IPS-18a (cell line): ENCODE measurements at regions not wholly inside any gene's neighbourhood (a gene's known extent, or its start where the extent isn't known, plus 50 kb on each side); places are given as distances from the start of the nearest gene placed in this dataset.

ENCODE experiments used
- H3K27ac ChIP-seq: one replicate; pipeline ENCODE4 v1.5.1; 2013; ENCODE audit warnings: low read length
- H3K27me3 ChIP-seq: one replicate; pipeline ENCODE4 v1.6.1; 2013; ENCODE audit warnings: mild to moderate bottlenecking, low read length; ENCODE audit not compliant: control insufficient read depth, insufficient read depth
- H3K36me3 ChIP-seq: one replicate; pipeline ENCODE4 v1.6.1; 2013; ENCODE audit warnings: low read depth, low read length; ENCODE audit not compliant: control insufficient read depth
- H3K4me1 ChIP-seq: one replicate; pipeline ENCODE4 v1.6.1; 2013; ENCODE audit warnings: low read depth, low read length; ENCODE audit not compliant: control insufficient read depth
- H3K4me3 ChIP-seq: one replicate; pipeline ENCODE4 v1.5.1; 2013; ENCODE audit warnings: low read length
- H3K9ac ChIP-seq: one replicate; pipeline ENCODE4 v1.6.1; 2013; ENCODE audit warnings: mild to moderate bottlenecking, low read length, moderate library complexity
- H3K9me3 ChIP-seq: one replicate; pipeline ENCODE4 v1.6.1; 2013; ENCODE audit warnings: low read depth, low read length; ENCODE audit not compliant: control insufficient read depth

DNA sequence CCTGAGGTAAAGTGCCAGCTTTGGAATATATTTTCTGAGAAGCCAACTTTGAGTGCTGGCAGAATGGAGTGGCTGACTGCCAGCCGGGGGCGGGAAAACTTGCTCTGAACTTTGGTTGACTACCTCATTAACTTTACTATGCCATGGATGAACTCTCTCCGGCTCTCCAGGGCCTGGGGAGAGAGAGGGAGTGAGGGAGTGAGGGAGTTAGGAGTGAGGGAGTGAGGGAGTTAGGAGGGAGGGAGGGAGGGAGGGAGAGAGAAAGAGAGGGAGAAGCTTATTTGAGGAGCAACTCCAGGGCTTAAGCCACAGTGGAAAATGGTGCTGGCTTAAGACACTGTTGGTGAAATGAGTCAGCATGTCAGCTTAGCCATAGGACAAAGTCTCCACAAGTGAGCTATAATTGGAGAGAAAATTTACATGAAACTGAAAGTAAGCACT is 280.9 kb upstream of the RPS6KA3 start:
- Histone ChIP-seq H3K27ac (no peak overlapping the region), H3K36me3 (no peaks in the 10 kb centered on the region), H3K4me1 (no peaks in the 10 kb centered on the region), H3K4me3 (no peak overlapping the region), H3K9me3 (peaks cover 24% of the 10 kb centered on the region), H3K27me3 (no peaks in the 10 kb centered on the region), H3K9ac (no peak overlapping the region)

DNA sequence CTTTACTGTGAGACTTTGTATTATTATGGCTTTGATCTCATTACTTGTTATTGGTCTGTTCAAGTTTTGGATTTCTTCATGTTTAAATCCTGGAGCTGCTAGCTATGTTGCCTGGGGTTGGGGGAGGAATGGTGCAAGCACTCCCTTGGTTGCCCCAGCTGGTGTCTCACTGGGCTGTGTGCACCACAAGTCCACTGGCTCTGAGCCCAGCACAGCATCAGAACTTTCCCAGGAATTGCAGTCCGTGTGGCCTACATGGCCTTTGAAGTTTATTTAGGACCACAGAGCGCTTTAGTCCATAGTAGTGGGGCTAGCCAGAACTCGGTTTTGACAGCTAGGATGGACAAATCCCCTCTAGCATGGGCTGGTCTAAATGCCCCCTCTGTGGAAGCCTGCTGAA is 278.8 kb upstream of the RPS6KA3 start:
- Histone ChIP-seq H3K27me3 (no peaks in the 10 kb centered on the region), H3K9ac (no peak overlapping the region), H3K9me3 (peaks cover 33% of the 10 kb centered on the region), H3K36me3 (no peaks in the 10 kb centered on the region), H3K4me1 (no peaks in the 10 kb centered on the region), H3K4me3 (no peak overlapping the region), H3K27ac (no peak overlapping the region)

DNA sequence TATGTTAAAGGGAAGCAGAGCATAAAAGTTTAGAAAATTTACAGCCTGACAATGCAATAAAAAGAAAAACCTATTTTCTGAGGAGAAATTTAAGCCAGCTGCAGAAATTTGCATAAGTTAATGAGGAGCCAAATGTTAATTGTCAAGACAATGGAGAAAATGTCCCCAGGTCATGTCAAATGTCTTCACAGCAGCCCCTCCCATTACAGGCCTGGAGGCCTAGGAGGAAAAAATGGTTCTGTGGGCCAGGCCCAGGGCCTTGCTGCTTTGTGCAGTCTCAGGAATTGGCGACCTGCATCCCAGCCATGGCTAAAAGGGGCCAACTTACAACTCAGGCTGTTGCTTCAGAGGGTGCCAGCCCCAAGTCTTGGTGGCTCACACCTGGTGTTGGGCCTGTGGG is 275.4 kb upstream of the RPS6KA3 start:
- Histone ChIP-seq H3K36me3 (no peaks in the 10 kb centered on the region), H3K9ac (no peak overlapping the region), H3K27me3 (no peaks in the 10 kb centered on the region), H3K4me3 (no peak overlapping the region), H3K27ac (no peak overlapping the region), H3K9me3 (peaks cover 24% of the 10 kb centered on the region), H3K4me1 (no peaks in the 10 kb centered on the region)

DNA sequence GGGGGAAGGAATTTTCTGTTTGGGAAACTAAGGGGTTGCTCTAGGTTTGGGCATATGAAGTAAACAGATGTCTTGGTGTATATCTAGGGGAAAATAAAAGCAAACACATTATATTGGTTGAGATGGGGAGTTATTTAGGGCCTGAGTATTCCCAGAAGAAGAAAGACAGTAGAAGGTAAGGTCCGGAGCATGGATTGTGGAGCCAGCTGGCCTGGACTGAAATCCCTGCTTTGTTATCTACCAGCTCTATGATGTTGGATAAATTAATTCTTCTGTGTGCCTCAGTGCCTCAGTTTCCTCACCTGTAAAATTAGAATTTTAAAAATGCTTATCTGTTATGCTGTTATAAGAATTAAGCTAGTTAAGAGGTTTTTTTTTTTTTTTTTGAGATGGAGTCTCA is 272.3 kb upstream of the RPS6KA3 start:
- H3K4me3 ChIP-seq: no peak overlapping the region
- H3K27me3 ChIP-seq: no peaks in the 10 kb centered on the region
- no peak overlapping the region for H3K9ac ChIP-seq
- no peaks in the 10 kb centered on the region for H3K4me1 ChIP-seq
- no peak overlapping the region for H3K27ac ChIP-seq
- H3K9me3 ChIP-seq: peaks cover 16% of the 10 kb centered on the region
- no peaks in the 10 kb centered on the region for H3K36me3 ChIP-seq

DNA sequence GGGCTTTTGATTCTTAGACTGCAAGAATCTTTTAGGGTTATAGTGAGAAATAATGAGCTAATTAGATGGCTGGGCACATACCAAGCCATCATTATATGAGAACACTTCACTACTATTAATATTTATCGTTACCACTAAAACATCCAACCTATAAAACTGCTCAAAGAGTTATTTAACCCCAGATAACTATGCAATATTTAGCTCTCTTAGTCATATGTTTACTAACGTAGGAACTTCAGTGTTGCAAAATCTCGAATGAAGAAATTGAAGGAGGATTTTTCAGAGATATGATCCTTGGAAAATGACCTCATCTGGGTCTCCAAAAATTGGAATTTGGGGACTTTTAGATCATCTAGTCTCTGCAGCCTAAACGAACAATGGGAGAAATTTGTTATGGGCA is 265.0 kb upstream of the RPS6KA3 start:
- H3K36me3 ChIP-seq: no peaks in the 10 kb centered on the region
- H3K9me3 ChIP-seq: peaks cover 6% of the 10 kb centered on the region
- H3K9ac ChIP-seq: no peak overlapping the region
- H3K27ac ChIP-seq: no peak overlapping the region
- H3K27me3 ChIP-seq: no peaks in the 10 kb centered on the region
- H3K4me3 ChIP-seq: no peak overlapping the region
- no peaks in the 10 kb centered on the region for H3K4me1 ChIP-seq

DNA sequence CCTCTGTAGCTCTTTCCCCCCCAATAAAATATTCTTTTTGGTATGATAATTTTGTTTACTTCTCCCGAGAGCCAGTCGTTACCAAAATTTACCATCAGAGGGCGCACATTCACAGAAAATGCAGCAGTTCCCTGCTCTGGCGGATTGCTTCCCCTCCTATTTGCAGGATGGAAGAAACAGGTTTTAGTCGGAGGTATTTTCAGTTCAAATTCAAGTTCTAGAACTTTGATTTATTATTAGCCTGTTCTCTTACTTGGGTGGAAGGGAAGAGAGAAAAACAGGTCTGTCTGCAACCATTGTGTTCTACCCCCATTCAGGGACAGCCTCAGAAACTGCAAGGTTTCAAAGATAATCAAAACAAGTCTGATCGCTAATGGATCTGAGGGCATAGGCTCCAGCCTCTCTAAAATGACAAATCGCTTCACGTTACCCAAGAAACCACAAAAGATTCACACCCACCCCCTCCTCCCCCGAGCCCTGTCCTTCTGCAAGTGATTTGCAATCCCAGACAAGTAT is 263.8 kb upstream of the RPS6KA3 start:
- no peaks in the 10 kb centered on the region for H3K4me1 ChIP-seq
- no peak overlapping the region for H3K9ac ChIP-seq
- H3K9me3 ChIP-seq: peaks cover 3% of the 10 kb centered on the region
- H3K4me3 ChIP-seq: peak overlapping the region; percentile 43
- H3K27me3 ChIP-seq: no peaks in the 10 kb centered on the region
- H3K36me3 ChIP-seq: no peaks in the 10 kb centered on the region
- H3K27ac ChIP-seq: no peak overlapping the region

DNA sequence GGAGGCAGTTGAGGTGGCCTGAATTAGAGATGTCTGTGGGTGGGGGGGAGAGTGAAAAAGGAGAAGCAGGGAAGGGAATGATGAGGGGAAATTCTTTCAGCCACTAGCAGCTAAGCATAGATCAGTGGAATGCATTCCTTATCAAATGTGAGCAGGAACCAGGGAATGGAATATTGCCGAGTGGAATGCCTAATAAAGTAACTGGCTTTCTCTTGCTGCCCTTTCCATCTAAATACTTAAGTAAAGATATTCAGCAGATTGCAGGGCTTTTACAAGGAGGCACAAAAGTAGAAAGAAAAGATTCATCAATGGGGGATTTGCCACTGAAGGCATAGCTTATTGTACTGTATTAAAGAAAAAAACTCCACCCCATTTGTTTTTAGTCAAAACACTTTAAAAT is 263.0 kb upstream of the RPS6KA3 start:
- H3K4me1 ChIP-seq: no peaks in the 10 kb centered on the region

DNA sequence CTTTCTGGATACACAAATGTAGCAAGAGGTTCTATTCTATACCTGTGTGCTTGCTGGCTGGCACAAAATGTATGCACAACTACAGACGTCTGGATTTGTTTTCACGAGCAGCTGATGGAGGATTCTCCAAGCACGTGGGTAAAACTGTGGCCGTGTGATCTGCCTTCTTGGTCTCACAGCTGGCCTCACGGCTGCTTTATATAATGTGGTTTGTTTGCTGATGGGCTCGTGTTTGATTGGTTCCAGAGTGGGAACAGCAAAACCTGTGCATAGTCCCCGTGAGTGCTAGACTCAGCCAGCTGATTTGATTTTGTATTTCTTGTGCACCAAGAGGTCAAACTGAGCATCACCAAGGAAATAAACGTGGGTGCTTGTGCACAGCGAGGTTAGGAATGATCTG is 262.6 kb upstream of the RPS6KA3 start:
- Histone ChIP-seq H3K9me3 (peaks cover 3% of the 10 kb centered on the region), H3K4me1 (no peaks in the 10 kb centered on the region), H3K9ac (no peak overlapping the region), H3K36me3 (no peaks in the 10 kb centered on the region), H3K27me3 (no peaks in the 10 kb centered on the region), H3K27ac (no peak overlapping the region), H3K4me3 (no peak overlapping the region)

More for the DNA sequence above, 263.0 kb upstream of the RPS6KA3 start:
- Histone ChIP-seq H3K27me3 (no peaks in the 10 kb centered on the region), H3K9me3 (peaks cover 3% of the 10 kb centered on the region), H3K4me3 (no peak overlapping the region), H3K36me3 (no peaks in the 10 kb centered on the region), H3K27ac (no peak overlapping the region), H3K9ac (no peak overlapping the region)

DNA sequence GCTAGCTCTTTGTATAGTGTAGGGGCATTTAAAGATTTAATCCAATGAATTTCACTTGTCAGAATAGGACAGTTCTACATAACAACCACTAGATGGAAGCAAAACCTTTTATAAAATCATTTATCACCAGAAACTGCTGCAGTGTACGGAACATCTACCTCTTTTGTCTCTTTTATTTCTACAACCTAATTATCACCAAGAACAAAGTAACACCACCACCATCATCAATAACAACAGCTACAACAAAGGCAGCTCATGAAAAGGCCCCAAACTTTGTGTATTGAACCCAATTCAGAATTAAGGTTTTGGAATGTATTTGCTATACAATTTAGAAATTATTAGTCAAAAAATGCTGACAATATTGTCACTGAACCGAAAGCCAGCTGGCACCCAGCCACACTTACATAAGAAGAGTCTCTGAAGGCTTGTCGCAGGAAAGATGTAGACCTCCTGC is 260.9 kb upstream of the RPS6KA3 start:
- Histone ChIP-seq H3K27me3 (no peaks in the 10 kb centered on the region), H3K27ac (no peak overlapping the region), H3K36me3 (no peaks in the 10 kb centered on the region), H3K4me1 (no peaks in the 10 kb centered on the region), H3K4me3 (no peak overlapping the region), H3K9me3 (peaks cover 6% of the 10 kb centered on the region), H3K9ac (no peak overlapping the region)

DNA sequence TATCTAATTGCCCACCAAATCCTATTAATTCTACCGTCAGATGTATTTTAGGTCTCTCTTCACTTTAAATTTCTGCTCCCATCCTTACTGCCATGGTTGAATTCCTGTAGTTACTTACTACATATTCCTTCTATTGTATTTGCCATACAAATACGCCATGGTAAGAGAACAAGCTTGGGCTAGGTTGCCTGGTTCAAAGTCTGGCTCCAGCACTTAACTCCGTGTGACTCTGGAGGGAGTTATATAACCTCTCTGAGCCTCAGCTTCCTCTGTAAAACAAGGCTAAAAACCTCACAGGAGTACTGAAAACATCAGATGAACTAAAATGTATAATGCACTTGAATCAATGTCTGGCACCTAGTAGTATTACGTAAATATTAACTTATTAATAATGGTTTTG is 260.3 kb upstream of the RPS6KA3 start:
- Histone ChIP-seq H3K27me3 (no peaks in the 10 kb centered on the region), H3K9ac (no peak overlapping the region), H3K27ac (no peak overlapping the region), H3K4me1 (no peaks in the 10 kb centered on the region), H3K9me3 (peaks cover 7% of the 10 kb centered on the region), H3K4me3 (no peak overlapping the region), H3K36me3 (no peaks in the 10 kb centered on the region)

DNA sequence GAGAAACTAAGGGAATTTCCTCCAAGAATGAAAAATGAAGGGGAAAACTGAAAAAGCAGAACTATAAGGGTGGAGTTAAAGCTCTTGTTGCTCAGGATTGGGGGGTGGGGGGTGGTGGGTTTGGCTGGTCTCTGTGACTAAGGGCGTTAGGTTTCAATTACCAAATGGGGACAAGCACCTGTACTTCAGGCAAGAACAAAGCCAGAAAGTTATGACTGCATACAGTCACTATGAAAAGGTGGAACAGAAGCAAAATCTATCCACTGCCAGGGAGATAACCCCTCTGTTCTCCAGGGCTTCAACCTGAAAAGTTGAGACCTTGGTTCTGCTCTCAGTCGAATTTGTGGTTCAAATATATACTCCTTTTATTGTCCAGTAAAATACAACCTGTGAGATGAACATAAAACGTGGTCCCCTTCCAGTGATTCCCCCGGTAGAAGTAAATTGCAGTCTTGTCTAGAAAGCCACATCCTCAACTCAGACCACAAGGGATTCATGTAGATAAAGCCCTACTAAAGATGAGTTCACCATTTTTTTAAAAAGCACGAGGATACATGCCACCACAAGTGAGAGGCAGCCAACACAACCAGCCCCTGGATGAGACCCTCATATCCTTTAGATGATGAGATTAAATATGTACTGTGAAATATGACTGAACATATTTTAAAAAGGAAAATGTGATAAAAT is 257.1 kb upstream of the RPS6KA3 start:
- Histone ChIP-seq H3K9me3 (peaks cover 12% of the 10 kb centered on the region), H3K27me3 (no peaks in the 10 kb centered on the region), H3K9ac (no peak overlapping the region), H3K4me1 (no peaks in the 10 kb centered on the region), H3K36me3 (no peaks in the 10 kb centered on the region), H3K4me3 (no peak overlapping the region), H3K27ac (no peak overlapping the region)

DNA sequence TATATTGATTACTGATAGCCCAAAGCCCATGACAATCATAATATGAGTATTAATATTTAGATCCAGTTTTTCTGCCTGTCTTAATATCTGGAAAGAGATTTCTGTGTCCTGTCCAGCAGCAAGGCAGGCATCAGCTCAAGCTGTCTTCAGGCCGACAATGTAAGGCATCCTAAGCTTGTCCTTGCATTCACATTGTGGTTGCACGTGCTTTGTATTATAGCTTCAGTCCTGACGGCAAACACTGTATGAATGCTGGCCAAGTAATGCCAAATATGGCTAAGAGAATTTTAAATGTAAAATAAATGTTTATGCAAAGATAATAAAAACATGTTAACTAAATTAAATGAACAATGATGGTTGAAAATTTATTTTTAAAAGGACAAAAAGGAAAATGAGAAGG is 255.7 kb upstream of the RPS6KA3 start:
- H3K9ac ChIP-seq: no peak overlapping the region
- no peaks in the 10 kb centered on the region for H3K4me1 ChIP-seq
- no peak overlapping the region for H3K27ac ChIP-seq
- H3K36me3 ChIP-seq: no peaks in the 10 kb centered on the region
- peaks cover 22% of the 10 kb centered on the region for H3K9me3 ChIP-seq
- no peak overlapping the region for H3K4me3 ChIP-seq
- H3K27me3 ChIP-seq: no peaks in the 10 kb centered on the region
